Panc1 (cell line): ENCODE measurements at regions not wholly inside any gene's neighbourhood (a gene's known extent, or its start where the extent isn't known, plus 50 kb on each side); places are given as distances from the start of the nearest gene placed in this dataset.

Experiments
- POLR2AphosphoS5 ChIP-seq: IDR thresholded peaks from 2 replicates; pipeline ENCODE4 v1.6.1; 2012; ENCODE audit warnings: mild to moderate bottlenecking, low read depth, low read length, moderate library complexity
- REST ChIP-seq, 2 experiments: IDR thresholded peaks; 2 replicates each; pipeline ENCODE4 v1.6.1; 2011 to 2012; ENCODE audit warnings: low read depth in 2 of 2, control low read depth in 1 of 2, low read length in 1 of 2, mild to moderate bottlenecking in 1 of 2, moderate library complexity in 1 of 2; ENCODE audit not compliant: insufficient read depth in 1 of 2
- TF ChIP-seq, protein P1 (sequence below): fragments of 450-650 bp; IDR thresholded peaks from 2 replicates; pipeline ENCODE4 v1.5.1; 2017; ENCODE audit warnings: mild to moderate bottlenecking

DNA sequence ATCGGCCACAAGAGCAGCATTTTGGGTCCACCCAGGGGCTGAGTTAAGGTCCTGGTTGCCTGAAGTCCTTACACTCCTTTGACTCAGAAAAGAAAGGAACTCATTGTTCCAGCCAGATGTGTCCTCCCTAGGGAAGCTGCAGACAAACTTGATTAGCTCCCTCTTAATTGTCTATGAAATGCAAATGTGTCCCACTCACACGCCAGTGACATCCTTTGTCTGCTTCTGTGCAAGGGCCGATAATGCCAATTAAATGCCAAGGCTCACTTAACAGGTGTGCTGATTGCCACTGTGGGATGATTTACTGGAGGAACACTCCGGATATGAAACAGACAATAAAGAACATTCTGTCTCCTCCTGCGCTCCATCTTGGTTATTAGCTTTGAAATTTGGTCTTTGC is 332.9 kb upstream of the CPEB2 start:
- no peak for TF ChIP-seq REST (IDR thresholded peaks at IDR 0.05; ENCODE audit: insufficient read depth in 1 of 2, low read depth in 2 of 2, low read length in 1 of 2)
- TF ChIP-seq, protein P1, sequence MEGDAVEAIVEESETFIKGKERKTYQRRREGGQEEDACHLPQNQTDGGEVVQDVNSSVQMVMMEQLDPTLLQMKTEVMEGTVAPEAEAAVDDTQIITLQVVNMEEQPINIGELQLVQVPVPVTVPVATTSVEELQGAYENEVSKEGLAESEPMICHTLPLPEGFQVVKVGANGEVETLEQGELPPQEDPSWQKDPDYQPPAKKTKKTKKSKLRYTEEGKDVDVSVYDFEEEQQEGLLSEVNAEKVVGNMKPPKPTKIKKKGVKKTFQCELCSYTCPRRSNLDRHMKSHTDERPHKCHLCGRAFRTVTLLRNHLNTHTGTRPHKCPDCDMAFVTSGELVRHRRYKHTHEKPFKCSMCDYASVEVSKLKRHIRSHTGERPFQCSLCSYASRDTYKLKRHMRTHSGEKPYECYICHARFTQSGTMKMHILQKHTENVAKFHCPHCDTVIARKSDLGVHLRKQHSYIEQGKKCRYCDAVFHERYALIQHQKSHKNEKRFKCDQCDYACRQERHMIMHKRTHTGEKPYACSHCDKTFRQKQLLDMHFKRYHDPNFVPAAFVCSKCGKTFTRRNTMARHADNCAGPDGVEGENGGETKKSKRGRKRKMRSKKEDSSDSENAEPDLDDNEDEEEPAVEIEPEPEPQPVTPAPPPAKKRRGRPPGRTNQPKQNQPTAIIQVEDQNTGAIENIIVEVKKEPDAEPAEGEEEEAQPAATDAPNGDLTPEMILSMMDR = no peak
- no peak for TF ChIP-seq POLR2AphosphoS5
